Iris pigment epithelial cell (primary cell): ENCODE measurements at regions not wholly inside any gene's neighbourhood (a gene's known extent, or its start where the extent isn't known, plus 50 kb on each side); places are given as distances from the start of the nearest gene placed in this dataset.

Source experiments
- DNase-seq: peaks from one replicate; pipeline ENCODE4 v3.0.0-alpha.2; 2011; ENCODE audit warnings: low read depth

DNA sequence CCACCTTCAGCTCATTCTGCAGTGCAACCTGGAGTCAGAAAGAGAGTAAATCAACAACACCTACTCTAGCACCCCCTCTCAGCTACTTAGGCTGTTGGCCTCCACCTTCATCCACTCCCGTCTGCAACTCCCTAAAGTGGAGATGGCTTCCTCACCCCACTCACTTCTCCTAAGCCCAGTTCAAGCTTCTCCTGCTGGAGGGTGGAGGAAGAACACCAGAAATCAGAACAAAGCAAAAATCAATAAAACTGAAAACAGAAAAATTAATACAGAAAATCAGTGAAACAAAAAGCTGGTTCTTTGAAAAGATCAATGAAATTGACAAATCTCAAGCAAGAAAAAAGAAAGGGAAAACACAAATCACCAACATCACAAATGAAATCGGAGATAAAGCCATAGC, 191.7 kb downstream of the ANAPC1 start:
- DNase-seq, result no peak

DNA sequence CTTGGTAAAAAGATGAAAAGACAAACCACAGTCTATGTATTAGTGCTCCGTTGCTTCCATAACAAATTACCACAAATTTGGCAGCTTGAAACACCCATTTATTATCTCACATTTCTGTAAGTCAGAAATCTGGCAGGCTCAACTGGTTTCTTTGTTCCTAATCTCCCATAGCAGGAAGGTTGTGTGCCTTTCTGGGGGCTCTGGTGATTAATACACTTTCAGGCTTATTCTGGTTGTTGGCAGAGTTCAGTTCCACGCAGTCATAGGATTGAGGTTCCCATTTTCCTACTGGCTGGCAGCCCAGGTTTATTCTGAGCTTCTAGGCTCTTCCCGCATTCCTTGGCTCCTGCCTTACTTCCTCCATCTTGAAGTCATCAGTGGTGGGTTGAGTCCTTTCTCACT, 189.3 kb downstream of the ANAPC1 start:
- DNase-seq, result peak; percentile 66

DNA sequence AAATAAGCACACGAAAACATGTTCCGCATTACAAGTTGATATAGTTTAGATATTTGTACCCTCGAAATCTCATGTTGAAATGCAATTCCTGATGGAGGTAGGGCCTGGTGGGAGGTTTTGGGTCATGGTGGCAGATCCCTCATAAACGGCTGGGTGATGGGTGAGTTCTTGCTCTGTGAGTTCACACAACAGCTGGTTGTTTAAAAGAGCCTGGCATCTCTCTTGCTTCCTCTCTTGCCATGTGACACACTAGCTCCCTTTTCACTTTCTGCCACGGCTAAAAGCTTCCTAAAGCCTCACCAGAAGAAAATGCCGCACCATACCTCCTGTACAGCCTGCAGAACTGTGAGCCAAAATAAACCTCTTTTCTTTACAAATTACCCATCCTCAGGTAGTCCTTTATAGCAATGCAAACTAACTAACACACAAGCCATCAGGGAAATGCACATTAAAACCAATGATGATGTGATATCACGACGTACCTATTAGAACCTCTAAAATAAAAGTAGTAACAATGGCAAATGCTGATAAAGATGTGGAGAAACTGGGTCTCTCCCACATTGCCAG, 188.5 kb downstream of the ANAPC1 start:
- DNase-seq, result no peak

DNA sequence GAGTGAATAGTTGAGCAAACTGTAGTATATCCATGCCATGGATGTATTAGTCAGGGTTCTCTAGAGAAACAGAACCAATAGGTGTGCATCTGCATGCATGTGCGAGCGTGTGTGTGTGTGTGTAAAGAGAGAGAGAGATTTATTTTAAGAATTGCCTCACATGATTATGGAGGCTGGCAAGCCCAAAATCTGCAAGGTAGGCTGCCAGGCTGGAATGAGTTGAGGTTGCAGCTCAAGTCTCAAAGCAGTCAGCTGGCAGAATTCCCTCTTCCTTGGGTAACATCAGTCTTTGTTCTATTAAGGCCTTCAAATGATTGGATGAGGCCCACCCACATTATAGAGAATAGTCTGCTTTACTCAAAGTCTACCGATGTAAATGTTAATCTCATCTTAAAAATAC, 187.8 kb downstream of the ANAPC1 start:
- DNase-seq, result no peak

DNA sequence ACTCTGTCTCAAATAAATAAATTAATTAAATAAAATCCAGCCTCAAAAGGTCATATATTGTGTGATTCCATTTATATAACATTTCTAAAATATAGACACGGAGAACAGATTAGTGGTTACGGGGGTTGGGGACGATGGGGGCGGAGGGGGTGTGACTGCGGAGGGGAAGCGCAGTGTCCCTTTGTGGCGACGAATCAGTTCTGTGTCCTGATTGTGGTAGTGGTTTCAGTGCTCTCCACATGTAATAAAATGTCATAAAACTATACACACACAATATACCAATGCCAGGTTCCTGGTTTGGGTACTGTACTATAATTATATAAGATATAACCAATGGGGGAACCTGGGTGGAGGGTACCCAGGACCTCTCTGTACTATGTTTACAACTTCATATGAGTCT, 186.4 kb downstream of the ANAPC1 start:
- DNase-seq, result no peak

DNA sequence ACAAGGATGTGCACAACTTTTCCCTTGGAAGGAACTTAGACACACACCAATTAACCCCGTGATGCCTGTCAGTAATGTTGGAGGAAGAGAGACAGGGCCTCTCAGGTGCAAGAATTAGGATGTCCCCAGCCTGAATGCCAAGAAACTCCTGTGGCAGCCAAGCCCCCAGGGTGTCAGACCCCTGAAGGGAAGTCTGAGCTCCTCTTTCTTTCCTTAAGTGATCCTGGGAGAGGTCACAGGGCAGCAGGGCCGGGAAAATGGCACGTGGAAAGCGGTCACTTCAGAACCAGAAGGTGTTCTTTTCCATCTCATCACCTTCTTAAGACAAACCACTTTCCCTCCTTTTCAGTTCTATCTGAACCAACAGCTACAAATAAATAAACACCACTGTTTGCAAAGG, 185.9 kb downstream of the ANAPC1 start:
- DNase-seq, result no peak

DNA sequence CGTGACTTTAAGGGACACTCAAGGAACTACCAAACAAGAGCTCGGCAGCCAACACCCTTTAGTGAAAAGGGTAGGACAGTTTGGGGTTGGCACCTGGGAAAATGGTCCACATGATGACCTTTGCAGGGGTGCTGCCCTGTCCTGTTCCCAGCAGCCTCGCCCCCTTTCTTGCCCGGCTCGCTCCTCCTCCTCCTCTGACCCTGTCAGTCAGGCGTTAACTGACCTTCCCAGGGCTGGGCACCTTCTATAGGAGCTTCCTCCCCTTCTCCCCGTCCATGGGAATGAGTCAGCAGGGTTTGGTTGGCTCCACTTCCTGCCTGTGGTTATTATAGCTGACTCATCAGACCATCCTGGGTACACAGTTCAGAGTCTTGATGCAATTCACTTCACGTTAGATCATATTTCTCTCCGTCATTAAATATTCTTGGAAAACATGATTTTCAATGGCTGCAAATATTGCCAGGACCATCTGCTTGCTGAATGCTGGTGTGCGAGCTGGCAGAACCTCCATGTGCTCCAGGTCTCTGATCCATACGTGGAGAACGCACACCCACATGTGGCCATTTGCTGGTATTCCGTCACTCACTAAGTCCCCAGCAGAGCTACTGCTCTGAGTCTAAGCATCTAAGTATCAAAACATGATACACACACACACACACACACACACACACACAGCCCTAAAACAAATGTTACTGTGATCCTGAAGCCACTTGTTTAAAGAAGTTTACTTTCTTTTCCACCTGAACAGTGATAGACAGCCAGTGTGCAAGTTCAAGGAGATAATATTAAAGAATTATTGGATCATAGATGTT, 185.0 kb downstream of the ANAPC1 start:
- peak; percentile 99 for DNase-seq

DNA sequence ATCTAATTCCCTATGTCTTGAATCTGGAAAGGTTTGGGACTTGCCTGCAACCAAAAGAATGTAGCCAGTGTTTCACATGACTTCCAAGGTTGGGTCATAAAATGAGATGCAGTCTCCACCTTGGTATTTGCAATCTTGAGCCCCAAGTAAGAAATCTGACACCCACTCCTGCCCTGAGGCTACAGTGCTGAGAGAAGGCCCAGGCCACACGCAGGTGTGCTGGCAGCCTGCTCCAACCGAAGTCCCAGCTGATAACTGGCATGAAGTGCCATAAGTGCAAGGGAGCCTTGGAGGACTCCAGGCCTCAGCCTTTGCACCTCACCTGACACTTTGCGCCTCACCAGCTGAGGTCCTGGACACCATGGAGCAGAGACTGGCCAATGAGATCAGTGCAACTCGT, 182.7 kb downstream of the ANAPC1 start:
- DNase-seq, result peak; percentile 33

DNA sequence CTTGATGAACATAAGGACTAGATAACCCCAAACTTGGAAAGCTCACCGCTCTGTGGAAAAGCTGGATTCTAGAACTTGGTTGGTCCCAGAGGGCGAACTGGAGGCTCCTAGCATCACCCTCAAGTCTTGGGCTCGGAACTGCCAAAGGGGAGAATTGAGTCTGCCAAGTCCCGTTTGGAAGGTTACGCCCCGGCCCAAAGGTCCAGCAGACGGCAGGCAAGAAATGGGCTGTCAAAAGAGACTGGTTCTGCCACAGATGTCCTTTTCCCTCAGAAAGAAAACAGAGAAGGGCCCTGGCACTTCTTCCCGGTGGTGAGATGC, 182.2 kb downstream of the ANAPC1 start:
- no peak for DNase-seq

DNA sequence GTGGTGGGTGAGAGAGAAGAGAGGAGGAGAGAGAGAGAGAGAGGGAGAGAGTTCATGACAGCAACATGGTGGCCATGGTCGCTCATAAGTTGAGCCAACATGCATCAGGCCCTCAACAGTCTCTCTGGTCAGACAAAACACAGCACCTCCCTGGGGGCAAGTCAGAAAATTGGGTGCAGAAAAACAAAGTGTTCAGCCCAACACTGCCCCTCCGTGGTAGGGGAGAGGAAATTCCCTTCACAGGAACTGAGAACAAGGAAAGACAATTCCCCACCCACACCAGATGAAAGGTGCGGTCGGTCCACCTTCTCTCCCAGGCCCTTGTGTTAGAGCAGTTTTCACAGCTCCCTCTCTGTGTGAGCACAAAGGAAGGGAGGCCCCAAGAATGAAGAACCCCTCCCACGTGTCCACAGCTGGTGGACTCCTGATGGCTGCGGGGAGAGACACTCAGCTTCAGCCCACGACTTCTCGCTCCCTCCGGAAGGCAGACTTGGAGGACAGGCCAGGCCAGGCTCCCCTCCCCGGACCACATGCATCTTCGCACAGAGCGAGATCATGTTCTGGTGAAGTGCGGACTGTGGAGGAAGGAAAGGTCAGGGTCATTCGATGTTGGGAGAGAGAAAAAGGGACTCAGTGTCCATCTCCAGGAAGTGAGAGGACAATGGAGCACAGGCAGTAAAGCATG, 181.7 kb downstream of the ANAPC1 start:
- peak; percentile 55 for DNase-seq

DNA sequence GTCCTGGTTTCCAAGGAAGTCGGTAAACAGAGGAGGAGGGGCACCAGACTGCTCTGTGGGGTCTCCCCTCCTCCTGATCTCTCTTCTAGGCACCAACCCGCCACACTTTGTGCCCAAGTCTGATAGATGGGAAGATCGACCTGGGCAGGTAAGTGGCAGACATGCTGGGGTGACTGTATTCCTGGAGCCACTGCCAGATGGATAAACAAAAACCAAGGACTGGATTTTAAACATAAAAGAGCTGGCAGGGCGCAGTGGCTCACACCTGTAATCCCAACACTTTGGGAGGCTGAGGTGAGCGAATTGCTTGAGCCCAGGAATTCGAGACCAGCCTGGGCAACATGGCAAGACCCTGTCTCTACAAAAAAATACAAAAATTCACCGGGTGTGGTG, 181.2 kb downstream of the ANAPC1 start:
- DNase-seq, result no peak

DNA sequence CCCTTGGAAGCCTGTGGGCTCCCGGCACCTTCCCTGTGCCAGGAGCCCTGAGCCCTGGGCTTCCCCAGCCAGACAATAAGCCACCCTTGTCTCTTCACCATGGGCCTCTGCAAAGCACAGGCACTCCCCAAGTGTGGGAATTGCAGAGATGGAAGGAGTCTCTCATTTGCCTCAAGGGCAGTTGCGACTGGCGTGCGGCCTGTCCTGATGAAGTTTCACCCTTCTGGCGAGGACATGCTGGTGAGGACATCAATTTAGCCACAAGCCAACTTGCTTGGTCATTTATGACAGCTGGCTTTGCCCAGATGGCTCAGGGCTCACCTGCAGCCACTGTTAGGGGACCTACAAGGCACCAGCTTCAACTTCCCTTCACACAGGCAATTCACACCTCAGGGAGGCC, 180.2 kb downstream of the ANAPC1 start:
- no peak for DNase-seq

DNA sequence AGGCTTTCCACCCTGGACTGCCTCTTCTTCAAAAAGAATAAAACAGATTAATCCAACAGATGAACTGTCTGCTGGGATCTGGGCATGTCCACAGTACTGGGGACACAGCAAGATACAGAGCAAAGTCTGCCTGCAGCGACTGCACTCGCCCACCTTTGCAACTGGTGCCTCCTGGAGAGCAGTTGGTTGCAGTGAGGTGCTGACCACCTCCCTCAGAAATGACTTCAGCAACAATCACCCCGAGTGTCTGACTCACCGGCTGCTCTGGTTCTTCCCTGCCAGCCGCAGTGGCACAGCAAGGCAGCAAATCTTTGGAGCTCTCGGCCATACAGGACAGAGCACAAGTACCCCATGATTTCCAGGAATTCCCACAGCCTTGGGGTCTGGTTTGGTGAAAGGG, 179.7 kb downstream of the ANAPC1 start:
- peak; percentile 76 for DNase-seq

DNA sequence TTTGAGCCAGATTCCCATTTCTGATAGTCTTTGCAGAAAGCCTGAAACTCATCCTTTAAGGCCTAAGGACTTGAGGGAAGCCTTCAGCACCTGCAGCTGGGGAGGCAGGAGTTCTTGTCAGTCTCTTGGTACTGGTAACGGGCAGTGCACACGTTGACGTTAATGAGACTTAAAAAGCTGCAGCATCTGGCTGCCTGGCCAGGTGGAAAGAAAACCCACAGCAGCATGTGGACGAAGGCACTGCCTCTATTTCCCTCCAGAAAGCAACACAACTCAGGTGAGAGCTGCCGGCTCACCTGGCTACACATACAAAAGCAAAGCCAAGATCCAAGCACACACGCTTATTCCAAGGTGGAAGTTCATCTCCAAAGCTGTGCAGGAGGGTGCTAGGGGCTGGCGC, 178.8 kb downstream of the ANAPC1 start:
- no peak for DNase-seq

DNA sequence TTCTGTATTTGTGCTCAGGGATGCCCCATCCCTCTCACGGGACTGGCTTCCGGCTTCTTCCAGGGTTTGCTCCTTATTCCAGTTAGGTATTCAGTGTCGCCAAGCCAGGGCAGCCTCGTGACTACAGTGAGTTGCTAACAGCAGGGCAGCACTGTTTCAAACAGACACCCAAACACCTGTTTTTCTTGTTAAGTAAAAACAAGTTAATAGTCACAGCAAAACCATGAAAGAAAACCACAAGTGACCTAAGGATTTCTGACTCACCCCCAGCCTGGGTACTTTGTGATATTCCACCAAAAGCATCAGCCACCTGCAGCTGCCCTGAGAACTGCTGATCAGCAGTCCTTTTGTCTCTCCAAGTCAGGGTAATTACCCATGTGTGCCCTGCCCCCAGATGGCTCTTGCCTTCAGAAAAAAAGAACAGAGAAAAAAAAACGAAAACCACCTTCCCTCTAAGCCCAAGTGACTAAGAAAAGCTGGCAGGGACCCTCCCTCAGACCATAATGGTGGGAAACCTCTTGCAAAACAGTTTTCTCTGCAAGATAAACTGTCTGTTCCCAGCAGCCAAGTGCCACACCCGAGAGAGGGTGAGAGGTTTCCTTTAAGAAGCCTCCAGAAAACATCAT, 178.2 kb downstream of the ANAPC1 start:
- DNase-seq, result peak; percentile 89

DNA sequence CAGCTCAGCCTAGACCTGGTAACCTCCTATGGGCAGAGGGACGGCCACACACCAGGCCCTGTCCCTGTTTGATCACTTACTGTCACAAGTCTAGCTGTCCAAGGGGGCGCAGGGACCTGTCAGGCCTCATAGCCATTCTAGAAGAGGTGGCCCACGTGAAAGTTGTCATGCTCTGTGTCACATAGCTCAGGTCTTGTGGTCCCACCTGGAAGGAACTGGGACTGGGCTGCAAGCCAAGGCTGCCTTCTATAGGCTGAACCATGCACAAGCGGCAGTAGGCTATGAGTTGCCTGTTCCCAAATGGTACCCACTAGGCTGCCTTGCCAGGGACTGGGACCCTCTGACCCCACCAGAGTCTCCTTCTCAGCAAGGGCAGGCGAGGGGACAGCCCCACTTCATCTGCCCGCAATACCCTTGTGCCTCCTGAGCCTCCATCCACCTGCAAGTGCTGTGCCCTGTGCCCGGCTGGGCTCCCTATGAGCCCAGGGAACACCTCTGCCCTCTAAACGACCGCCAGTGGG, 177.5 kb downstream of the ANAPC1 start:
- no peak for DNase-seq

DNA sequence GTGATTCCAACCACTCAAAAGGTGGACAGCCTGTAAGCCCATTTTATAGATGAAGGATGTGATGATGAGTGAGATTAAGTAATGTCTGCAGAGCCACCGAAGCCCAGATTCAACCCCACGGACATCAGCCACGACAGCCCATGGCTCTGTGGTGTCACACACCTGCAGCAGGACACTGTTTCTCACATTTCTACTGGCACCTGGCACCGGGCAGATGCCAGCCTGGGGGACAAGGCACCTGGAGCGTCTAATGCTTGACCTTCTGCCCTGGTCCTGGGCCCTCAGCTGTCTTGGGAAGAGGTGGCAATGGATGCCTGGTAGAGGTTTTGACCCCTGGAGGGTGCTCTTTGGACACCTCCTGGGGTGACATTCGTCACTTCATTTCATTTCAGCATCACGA, 176.3 kb downstream of the ANAPC1 start:
- DNase-seq, result no peak

DNA sequence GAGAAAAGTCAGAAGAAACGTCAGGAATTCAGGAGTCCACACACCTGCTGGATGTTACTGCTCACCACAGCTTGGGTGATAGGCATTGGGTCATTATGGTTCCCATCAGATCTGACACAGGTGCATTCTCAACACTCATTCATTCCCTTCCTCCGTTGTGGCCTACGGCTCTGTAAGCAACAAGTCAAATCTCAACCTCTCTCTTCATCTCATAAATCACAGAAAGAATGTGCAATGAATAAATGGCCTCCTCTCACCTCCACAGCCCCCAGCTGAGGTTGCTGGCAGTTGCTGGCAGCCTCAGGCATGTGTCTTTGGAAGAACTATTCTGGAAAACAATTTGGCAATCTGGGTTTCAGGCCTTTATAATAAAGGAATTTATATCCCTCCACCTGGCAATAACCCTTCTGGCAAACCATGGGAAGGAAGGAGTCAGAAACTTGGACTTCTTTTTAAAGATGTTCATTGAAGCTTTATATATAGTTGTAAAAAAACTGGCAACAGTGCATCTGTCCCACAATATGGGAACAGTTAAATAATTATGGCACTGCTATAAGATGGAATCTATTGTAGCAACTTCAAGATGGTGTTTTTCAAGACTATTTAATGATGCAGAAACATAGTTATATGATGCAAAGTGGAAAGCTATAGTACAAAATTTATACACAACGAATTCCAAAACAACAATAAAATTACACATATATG, 175.4 kb downstream of the ANAPC1 start:
- no peak for DNase-seq

DNA sequence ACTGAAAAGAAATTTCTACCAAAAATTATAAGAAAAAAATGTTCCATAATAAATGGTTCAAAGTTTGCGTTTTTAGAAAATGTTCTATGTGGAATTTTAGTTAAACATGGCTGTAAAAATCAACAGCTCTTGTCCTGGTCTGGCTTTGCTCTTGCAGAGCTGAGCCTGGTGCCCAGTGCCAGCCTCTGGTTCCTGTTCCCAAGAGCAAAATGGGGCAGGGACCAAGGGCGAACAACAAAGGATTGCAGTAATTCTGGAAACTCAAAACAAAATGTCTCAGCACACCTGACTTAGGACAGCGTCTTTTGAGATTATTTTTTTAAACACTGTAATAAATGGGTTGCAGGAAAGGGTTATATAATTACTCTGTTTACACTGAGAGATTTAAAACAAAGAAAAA, 174.7 kb downstream of the ANAPC1 start:
- DNase-seq, result no peak

DNA sequence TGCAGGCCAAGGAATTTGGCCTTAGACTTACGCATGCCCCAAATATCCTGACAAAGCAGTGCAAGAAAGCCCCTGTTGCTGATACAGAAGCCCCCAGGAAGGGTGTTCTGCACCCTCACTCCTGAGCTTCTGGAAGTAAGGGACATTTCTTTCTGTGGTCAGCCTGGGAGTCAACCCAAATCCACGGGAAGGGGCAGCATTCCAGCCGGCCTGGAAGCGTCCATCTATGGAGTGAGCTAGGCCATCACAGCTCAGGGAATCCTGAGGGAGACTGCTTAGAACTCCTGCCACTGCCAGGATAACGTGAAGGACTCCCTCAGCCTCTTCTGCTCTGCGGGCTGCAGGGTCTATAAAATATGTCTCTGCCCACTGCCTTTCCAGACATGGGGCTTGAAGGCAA, 173.9 kb downstream of the ANAPC1 start:
- no peak for DNase-seq

DNA sequence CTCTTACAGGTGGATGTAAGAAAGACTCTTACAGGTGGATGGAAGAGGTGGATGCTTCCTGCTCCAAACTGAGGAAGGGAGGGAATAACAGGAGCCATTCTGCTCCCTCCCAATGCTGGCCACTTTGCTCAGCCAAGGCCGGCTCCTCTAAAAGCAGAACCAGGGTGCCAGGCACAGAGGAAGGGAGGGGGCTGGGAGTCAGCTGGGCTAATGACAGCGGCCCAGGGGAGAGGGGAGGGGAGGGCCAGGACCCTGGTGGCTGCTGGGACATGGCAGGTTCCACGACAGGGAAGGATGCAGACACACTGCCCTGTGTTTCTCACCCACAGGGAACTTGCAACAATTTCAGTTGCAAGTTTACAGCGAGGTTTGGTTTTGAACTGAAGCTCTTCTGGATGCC, 173.4 kb downstream of the ANAPC1 start:
- no peak for DNase-seq

DNA sequence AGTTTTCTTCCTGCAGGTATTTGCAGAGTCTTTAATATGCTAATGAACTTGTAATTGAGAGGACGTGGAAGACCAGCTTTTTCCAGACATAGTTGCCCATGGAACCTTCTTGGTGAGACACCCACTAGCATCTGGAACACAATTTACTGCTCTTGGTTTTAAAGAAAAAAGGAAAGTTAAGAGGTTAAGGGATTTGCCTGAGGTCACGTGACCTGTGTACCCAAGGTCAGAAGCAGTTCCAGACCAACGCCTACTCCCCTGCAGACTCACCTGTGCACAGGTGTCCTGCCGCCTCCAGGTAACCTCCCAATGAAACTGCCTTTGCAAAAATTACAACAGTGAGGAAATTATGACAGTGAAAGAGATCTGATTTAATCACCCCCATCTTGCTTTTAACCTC, 172.7 kb downstream of the ANAPC1 start:
- no peak for DNase-seq
